ENCODE measurements at regions not wholly inside any gene's neighbourhood (a gene's known extent, or its start where the extent isn't known, plus 50 kb on each side); places are given as distances from the start of the nearest gene placed in this dataset.

DNA sequence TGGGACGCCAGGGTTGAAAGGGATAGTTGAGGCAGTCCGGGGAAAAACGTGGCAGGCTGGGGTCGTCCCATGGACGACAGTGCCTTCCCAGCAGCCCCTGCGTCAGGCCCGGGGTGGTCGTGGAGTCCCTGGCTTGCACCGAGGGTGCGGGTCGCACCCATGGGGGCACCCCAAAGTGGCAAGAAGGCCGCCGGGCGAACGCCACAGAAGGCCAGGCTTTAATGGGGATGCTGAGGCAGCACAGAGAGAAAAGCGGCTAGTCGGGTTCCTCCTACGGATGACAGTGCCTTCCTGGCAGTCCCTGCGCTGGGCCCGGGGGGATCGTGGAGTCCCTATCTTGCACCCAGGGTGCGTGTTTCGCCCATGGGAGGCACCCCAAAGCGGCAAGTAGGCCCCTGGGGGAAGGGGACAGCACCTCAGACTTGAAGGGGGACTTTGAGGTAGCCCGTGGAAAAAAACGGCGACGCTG lies 158.6 kb upstream of the ALG10B start:
- no peak overlapping the region for H2BK20ac ChIP-seq (ENCODE audit: low read depth, low read length, poor library complexity, severe bottlenecking)
- H2AK5ac ChIP-seq (ENCODE audit: insufficient read length, low read length): no peak overlapping the region
- H3K23me2 ChIP-seq (ENCODE audit: insufficient read length, low read depth, low read length, poor library complexity, severe bottlenecking): no peaks in the 10 kb centered on the region
- H3K27me3 Mint-ChIP-seq (ENCODE audit: low read depth): peaks cover 7% of the 10 kb centered on the region
- H3K79me2 ChIP-seq (ENCODE audit: insufficient read depth, low read length): no peaks in the 10 kb centered on the region
- WGBS (ENCODE audit: extremely low coverage, insufficient read length, low lambda C conversion rate): no CpG with 5 or more reads among the region's 28 CpGs
- no peak overlapping the region for H3K4ac ChIP-seq (ENCODE audit: low read depth, low read length)
- TF ChIP-seq, protein P1, sequence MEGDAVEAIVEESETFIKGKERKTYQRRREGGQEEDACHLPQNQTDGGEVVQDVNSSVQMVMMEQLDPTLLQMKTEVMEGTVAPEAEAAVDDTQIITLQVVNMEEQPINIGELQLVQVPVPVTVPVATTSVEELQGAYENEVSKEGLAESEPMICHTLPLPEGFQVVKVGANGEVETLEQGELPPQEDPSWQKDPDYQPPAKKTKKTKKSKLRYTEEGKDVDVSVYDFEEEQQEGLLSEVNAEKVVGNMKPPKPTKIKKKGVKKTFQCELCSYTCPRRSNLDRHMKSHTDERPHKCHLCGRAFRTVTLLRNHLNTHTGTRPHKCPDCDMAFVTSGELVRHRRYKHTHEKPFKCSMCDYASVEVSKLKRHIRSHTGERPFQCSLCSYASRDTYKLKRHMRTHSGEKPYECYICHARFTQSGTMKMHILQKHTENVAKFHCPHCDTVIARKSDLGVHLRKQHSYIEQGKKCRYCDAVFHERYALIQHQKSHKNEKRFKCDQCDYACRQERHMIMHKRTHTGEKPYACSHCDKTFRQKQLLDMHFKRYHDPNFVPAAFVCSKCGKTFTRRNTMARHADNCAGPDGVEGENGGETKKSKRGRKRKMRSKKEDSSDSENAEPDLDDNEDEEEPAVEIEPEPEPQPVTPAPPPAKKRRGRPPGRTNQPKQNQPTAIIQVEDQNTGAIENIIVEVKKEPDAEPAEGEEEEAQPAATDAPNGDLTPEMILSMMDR (conservative IDR thresholded peaks at IDR 0.05): no peak
- H2AFZ ChIP-seq (ENCODE audit: low read length): no peak overlapping the region
- no peak overlapping the region for H2BK12ac ChIP-seq (ENCODE audit: insufficient read length, low read depth, low read length)
- no peak overlapping the region for H3T11ph ChIP-seq (ENCODE audit: low read length)
- no peak overlapping the region for H2BK15ac ChIP-seq (ENCODE audit: low read depth, low read length)
- H2BK120ac ChIP-seq (ENCODE audit: low read depth, low read length, poor library complexity, severe bottlenecking): no peak overlapping the region
- no peak overlapping the region for H3K27ac Mint-ChIP-seq
- no peak overlapping the region for H4K5ac ChIP-seq (ENCODE audit: insufficient read length, low read depth, low read length)
- no peak overlapping the region for H3K56ac ChIP-seq (ENCODE audit: insufficient read length, low read depth, low read length)
- no peaks in the 10 kb centered on the region for H3K4me1 Mint-ChIP-seq
- H3K27ac ChIP-seq (ENCODE audit: insufficient read length, low read depth, low read length): no peak overlapping the region
- H3K23ac ChIP-seq (ENCODE audit: insufficient read length, low read depth, low read length): no peak overlapping the region
- H3K4me3 Mint-ChIP-seq: no peak overlapping the region
- no peaks in the 10 kb centered on the region for H3K4me1 ChIP-seq (ENCODE audit: insufficient read depth, low read length)
- H3K9ac ChIP-seq (ENCODE audit: extremely low read depth, insufficient read length, low read length): no peak overlapping the region
- H3K9me3 Mint-ChIP-seq: peaks cover 96 to 98% of the 10 kb centered on the region in 2 experiments
- peaks cover 5 to 17% (median 13%) of the 10 kb centered on the region in 3 experiments; a peak in 6 of 7 replicates for H3K36me3 Mint-ChIP-seq (ENCODE audit: insufficient read depth in 1 of 3, low read depth in 3 of 3)
- no peak overlapping the region for H3K18ac ChIP-seq (ENCODE audit: insufficient read length, low read depth, low read length)
- H3K4me2 ChIP-seq (ENCODE audit: insufficient read depth, insufficient read length, low read length): no peak overlapping the region
- no peak overlapping the region for H4K91ac ChIP-seq (ENCODE audit: insufficient read length, low read depth, low read length)
- peaks cover 97% of the 10 kb centered on the region for H3K9me3 ChIP-seq (ENCODE audit: control insufficient read depth, low read depth, low read length)
- no peak overlapping the region for H3K14ac ChIP-seq (ENCODE audit: insufficient read depth, low read length)
- no peaks in the 10 kb centered on the region for H3K27me3 ChIP-seq (ENCODE audit: insufficient read depth, low read length)
- H2BK5ac ChIP-seq (ENCODE audit: insufficient read length, low read length): no peak overlapping the region
- peak; percentile 20 for DNase-seq
- H4K20me1 ChIP-seq (ENCODE audit: control insufficient read depth, insufficient read depth, insufficient read length): no peaks in the 10 kb centered on the region
- no peak overlapping the region for H4K8ac ChIP-seq (replicated peaks; ENCODE audit: insufficient read length, low read depth, low read length)
- H3K79me1 ChIP-seq (ENCODE audit: insufficient read depth, low read depth, low read length, poor library complexity, severe bottlenecking): no peaks in the 10 kb centered on the region
